HG03103 (cell line): ENCODE measurements at regions not wholly inside any gene's neighbourhood (a gene's known extent, or its start where the extent isn't known, plus 50 kb on each side); places are given as distances from the start of the nearest gene placed in this dataset.
"Not testable (repeated sequence)": the region's sequence is repeated elsewhere in the genome, so short reads cannot be mapped to it uniquely, and the experiment has no call there.

Source experiments
- ATAC-seq: cut with Tn5 transposase; IDR thresholded peaks from one replicate; pipeline ENCODE4 v1.9.1; 2021; ENCODE audit warnings: low read depth; ENCODE audit not compliant: unreplicated experiment

- ATAC-seq, result no peak
Measured at GRCh38 chr20:39762716-39763115, 800.6 kb downstream of the DHX35 start.

GRCh38 chr20:39758876-39759275 lies 796.7 kb downstream of the DHX35 start:
- no peak for ATAC-seq

- no peak for ATAC-seq
Measured at GRCh38 chr20:39756828-39757227, 794.7 kb downstream of the DHX35 start.

GRCh38 chr20:39756369-39756768 lies 794.2 kb downstream of the DHX35 start:
- ATAC-seq, result no peak

DNA sequence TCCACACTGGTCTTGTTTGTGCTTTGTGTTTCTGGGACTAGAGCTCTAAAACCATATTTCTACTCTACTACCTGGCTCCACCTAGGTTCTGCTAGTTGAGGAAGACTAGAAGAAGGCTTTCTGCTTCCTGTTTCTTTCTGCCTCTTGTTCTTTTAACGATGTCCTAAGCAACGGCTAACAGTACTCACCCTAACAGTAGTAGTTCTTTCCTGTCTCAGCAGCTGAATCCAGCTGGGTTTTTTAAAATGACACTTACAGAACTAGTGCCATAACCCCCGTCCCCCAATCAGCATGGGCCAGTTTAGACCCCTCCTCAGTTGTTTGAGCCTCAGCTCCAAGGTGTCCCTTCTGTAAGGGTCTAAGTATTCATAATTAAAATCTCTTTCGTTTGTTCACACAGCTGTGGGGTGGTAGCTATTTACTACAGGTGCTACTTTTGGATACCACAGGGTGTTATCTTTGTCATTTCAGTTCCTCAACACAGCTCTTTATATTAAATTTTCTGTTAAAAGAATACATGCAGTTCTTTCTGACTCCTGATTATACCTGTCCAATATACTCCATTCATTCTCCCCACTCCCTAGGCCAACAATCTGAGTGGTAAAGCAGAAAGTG lies 790.2 kb downstream of the DHX35 start:
- no peak for ATAC-seq

- no peak for ATAC-seq
Measured at GRCh38 chr20:39751557-39752137, 789.5 kb downstream of the DHX35 start.

- no peak for ATAC-seq
Measured at GRCh38 chr20:39745380-39745779, 783.2 kb downstream of the DHX35 start.

GRCh38 chr20:39738651-39739050 lies 776.5 kb downstream of the DHX35 start:
- ATAC-seq, result no peak

DNA sequence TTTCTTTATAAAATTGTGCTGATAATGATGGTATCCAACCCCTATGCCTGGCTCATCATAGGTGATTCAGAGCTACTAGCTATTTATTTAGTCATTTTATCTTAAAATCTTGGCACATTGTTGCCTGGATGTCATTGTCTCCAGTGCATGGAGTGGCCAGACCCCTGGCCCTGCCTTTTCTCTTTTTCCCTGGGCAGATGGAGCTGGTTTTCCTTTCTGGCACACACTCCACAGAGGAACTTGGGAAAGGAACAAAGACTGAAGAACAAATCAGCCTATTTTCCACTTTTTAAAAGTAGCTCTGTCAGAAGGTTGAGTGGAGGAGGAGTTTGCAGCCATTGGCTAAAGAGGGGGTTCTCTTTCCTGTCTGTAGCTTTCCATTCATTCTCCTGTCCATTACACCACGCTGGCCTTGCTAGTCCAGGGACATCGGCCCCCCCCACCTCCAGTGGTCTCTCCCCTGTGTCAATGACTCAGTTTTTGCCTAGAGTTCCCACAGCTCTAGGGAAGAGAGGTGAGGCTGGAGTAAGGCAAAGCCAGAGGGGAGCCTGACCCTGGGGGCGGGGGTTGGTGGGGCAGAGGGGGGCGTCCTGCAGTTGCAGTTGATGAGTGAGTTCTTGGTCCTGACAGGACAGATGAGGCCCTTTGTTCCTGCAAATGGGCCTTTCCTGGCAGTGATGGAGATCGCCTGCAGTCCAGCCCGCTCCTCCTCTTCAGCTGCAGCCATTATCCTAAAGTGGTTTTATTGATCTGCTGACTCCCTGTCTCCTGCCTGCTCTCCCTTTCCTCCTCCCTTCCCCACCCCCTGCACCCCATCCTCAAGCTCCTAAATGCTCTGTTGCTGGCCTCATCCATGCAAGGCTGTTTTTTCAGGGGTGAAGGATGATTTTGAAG lies 774.5 kb downstream of the DHX35 start:
- ATAC-seq, result no peak

DNA sequence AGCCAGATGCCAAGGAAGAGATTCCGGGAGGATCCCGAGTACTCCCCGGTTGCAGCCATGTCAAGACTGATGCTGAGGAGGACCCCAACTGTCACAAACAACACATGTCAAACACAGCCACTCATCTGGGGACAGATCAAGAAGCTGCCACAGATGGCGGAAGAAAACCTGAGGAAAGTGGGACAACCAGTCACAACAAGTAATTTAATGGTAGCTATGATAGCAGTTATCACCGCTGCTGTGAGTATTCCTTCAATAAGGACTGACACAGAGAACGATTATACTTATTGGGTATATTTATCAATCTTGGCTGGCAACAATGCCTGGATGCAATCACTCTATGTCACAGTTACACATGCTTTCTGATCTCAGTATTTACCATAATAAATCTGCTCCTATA lies 763.4 kb downstream of the DHX35 start:
- ATAC-seq, result not testable (repeated sequence)

DNA sequence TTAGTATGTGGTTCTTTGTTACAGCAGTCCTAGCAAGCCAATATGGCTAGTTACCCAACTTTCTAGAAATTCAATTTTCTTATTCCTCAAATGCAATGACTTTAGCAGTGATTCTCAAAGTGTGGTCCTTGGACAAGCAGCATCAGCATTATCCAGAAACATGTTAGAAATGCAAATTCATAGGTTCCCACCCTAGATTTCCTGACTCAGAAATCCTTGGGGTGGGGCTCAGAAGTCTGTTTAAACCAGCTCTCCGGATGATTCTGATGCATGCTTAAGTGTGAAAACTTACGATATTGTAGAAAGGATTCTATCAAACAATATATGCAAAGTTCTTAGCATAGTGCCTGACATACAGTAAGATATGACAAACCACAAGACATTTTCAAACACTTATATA lies 757.1 kb downstream of the DHX35 start:
- no peak for ATAC-seq

DNA sequence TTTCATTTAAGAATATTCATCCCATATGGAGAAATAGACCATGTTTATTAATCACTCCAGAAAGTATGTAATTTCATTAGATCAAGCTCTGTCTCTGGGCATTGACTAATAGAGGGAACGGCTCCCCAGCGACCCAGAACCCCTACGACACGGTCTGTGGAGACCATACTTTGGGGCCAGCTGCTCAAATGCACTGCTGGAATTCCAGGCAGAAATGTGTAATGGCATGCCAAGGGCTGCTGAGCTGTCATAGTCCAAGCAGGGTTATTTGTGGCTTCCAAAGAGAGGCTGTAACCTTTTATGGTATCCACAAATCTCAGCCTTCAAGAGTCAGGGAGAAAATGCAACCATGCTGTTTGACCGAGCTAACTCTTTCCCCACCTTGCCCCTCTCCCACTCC lies 755.8 kb downstream of the DHX35 start:
- no peak for ATAC-seq

- ATAC-seq, result no peak
Measured at GRCh38 chr20:39716796-39717341, 754.7 kb downstream of the DHX35 start.

GRCh38 chr20:39713076-39713840 lies 751.1 kb downstream of the DHX35 start:
- no peak for ATAC-seq

- ATAC-seq, result no peak
Measured at GRCh38 chr20:39706184-39706663, 744.1 kb downstream of the DHX35 start.

DNA sequence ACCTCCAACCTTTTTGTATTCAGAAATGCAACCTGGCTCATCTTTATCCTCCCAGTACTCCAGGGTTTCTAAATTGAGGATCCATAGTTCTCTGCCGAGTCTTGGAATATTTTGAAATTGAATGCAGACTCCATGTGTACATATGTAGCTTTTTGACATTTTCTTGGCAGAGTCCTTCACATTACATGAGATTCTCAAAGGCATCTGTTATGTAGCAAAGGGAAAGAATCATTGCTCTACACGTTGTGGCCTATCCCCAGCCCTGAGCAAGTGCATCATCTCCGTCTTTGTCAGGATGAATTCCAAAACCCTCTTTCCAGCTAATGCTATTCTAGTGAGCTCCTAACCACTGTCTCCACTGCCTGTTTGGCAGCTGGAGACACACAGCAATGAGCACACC lies 742.9 kb downstream of the DHX35 start:
- no peak for ATAC-seq

DNA sequence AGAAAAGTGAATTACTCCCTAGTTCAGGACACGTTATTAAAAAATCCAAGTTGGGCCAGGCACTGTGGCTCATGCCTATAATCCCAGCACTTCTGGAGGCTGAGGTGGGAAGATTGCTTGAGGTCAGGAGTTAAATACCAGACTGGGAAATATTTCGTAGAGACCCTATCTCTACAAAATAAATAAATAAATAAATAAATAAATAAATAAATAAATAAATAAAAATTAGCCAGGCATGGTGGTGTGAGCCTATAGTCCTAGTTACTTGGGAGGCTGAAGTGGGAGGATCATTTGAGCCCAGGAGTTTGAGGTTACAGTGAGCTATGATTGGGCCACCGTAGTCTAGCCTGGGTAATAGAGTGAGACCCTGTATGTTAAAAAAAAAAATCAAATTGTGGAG lies 741.2 kb downstream of the DHX35 start:
- not testable (repeated sequence) for ATAC-seq

DNA sequence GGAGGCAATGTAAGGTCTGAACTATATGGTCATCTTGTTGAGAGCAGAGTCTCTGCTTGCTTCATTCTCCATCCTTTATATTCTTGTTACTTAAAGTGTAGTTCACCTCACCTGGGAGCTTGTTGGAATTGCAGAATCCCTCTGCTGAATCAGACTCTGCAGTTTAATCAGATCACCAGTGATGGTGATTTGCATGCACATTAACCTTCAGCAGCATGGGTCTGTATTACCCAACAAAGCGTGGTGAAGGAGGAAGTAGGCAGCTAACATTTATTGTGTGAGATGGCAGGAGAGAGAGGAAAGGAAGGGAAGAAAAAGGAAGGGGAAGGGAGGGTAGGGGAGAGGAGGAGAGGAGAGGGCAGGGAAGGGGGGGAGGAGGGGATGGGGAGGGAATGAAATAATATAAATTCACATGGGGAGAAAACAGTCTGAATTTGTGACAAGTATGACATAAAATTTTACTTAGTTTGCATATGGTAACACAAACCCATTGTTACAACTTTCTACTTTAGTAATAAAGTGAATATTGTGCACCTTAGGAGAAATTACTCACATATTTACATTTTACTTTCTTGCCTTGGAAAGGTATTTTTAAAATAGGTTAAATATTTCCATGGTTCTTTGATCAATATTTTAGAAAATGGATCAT lies 740.7 kb downstream of the DHX35 start:
- ATAC-seq, result no peak

DNA sequence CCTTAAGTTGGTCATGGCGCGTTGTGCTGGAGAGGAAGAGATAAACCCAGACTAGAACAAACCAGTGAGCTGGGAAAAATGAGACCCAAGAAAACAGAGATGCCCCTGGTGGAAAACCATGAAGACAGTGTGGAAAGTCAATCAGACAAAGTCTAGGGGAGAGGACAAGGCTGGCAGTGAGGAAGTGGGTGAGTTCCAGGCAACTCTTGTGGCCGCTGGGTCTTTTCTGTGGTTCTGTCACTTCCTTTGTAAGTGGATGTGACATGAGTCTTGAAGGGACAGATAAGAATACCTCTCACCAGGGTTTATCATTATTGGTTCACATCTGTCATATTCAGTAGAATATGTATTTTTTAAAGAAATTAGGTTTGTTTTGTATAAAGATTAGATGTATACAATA lies 738.4 kb downstream of the DHX35 start:
- ATAC-seq, result no peak

DNA sequence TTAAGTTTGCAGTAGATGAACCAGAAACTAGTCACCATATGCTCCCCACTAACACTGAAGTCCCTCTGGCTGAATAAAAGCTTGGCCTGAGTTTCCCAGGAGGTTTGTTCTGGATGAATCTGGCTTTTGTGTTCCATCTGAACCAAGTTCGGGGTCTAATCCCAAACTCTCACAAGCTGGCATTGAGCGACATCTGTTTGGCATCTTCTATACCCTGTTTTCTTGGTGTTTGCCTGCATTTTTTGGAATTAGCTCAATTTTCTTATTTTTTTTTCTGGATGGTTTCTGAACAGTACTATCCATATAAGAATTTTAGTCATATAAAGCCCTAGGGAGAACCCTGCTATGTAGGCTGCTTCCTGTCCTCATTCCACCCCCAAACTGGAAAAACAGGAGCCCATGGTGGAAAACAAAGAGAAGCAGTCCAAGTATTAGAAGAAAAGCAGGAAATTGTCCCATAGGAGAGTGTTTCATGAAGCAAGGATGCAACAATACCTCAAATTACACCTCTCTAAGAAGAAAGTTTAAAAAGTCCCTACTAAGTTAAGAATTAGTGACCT lies 737.1 kb downstream of the DHX35 start:
- no peak for ATAC-seq
